ENCODE measurements at regions not wholly inside any gene's neighbourhood (a gene's known extent, or its start where the extent isn't known, plus 50 kb on each side); places are given as distances from the start of the nearest gene placed in this dataset.

- WGBS, result 94% methylated on average over 16 of the region's 16 CpGs
- no peak for DNase-seq (ENCODE audit: low spot score)
- H3K4me1 ChIP-seq (ENCODE audit: control insufficient read depth in 4 of 4, insufficient read depth in 4 of 4, low read length in 3 of 4), result no peaks in the 10 kb centered on the region
These were observed 137.1 kb downstream of the CTTN start for GRCh38 chr11:70535191-70535971.

GRCh38 chr11:70536051-70536877 lies 137.9 kb downstream of the CTTN start:
- 88% methylated on average over 20 of the region's 20 CpGs for WGBS

More at GRCh38 chr11:70535191-70535971, 137.1 kb downstream of the CTTN start:
- Histone ChIP-seq H3K27ac (ENCODE audit: low read depth in 1 of 2, low read length in 2 of 2) (no peak overlapping the region), H3K27me3 (ENCODE audit: control insufficient read depth in 4 of 4, insufficient read depth in 4 of 4, low read length in 3 of 4) (no peaks in the 10 kb centered on the region), H3K4me3 (ENCODE audit: low read depth in 1 of 3, low read length in 3 of 3) (no peak overlapping the region), H3K9ac (ENCODE audit: low read depth in 1 of 2, low read length in 2 of 2) (no peak overlapping the region), H3K9me3 (ENCODE audit: control insufficient read depth in 4 of 4, low read length in 3 of 4) (no peaks in the 10 kb centered on the region), H3K36me3 (ENCODE audit: control insufficient read depth in 4 of 4, insufficient read depth in 3 of 4, low read depth in 1 of 4, low read length in 3 of 4) (no peaks in the 10 kb centered on the region)
- TF ChIP-seq NR2F2 (IDR thresholded peaks at IDR 0.05), result no peak
- no peak for TF ChIP-seq EGR1 (IDR thresholded peaks at IDR 0.05; ENCODE audit: low read depth in 2 of 2)
- TF ChIP-seq SP1 (IDR thresholded peaks at IDR 0.05), result no peak
- no peak for TF ChIP-seq YY1 (IDR thresholded peaks at IDR 0.05)
- no peak for TF ChIP-seq RAD21 (IDR thresholded peaks at IDR 0.05)
- no peak for TF ChIP-seq MAX (IDR thresholded peaks at IDR 0.05)

GRCh38 chr11:70537576-70538571 lies 139.5 kb downstream of the CTTN start:
- DNase-seq (ENCODE audit: low spot score), result no peak
- TF ChIP-seq RXRA (IDR thresholded peaks at IDR 0.05), result no peak
- no peak for TF ChIP-seq CTCF (IDR thresholded peaks at IDR 0.05; ENCODE audit: low read depth, low read length, missing input control)
- no peak for TF ChIP-seq FOXA2 (IDR thresholded peaks at IDR 0.05)
- no peak overlapping the region for H3K9ac ChIP-seq (ENCODE audit: low read depth in 1 of 2, low read length in 2 of 2)
- 93% methylated on average over 28 of the region's 28 CpGs for WGBS
- no peaks in the 10 kb centered on the region for H3K27me3 ChIP-seq (ENCODE audit: control insufficient read depth in 4 of 4, insufficient read depth in 4 of 4, low read length in 3 of 4)
- no peaks in the 10 kb centered on the region for H3K36me3 ChIP-seq (ENCODE audit: control insufficient read depth in 4 of 4, insufficient read depth in 3 of 4, low read depth in 1 of 4, low read length in 3 of 4)
- H3K4me1 ChIP-seq (ENCODE audit: control insufficient read depth in 4 of 4, insufficient read depth in 4 of 4, low read length in 3 of 4), result no peaks in the 10 kb centered on the region
- H3K27ac ChIP-seq (ENCODE audit: low read depth in 1 of 2, low read length in 2 of 2), result no peak overlapping the region
- no peaks in the 10 kb centered on the region for H3K9me3 ChIP-seq (ENCODE audit: control insufficient read depth in 4 of 4, low read length in 3 of 4)
- no peak overlapping the region for H3K4me3 ChIP-seq (ENCODE audit: low read depth in 1 of 3, low read length in 3 of 3)

More at GRCh38 chr11:70536051-70536877, 137.9 kb downstream of the CTTN start:
- no peak overlapping the region for H3K9ac ChIP-seq (ENCODE audit: low read depth in 1 of 2, low read length in 2 of 2)
- H3K4me3 ChIP-seq (ENCODE audit: low read depth in 1 of 3, low read length in 3 of 3), result no peak overlapping the region
- no peaks in the 10 kb centered on the region for H3K27me3 ChIP-seq (ENCODE audit: control insufficient read depth in 4 of 4, insufficient read depth in 4 of 4, low read length in 3 of 4)
- H3K27ac ChIP-seq (ENCODE audit: low read depth in 1 of 2, low read length in 2 of 2), result no peak overlapping the region
- H3K4me1 ChIP-seq (ENCODE audit: control insufficient read depth in 4 of 4, insufficient read depth in 4 of 4, low read length in 3 of 4), result no peaks in the 10 kb centered on the region
- no peaks in the 10 kb centered on the region for H3K36me3 ChIP-seq (ENCODE audit: control insufficient read depth in 4 of 4, insufficient read depth in 3 of 4, low read depth in 1 of 4, low read length in 3 of 4)
- no peak for DNase-seq (ENCODE audit: low spot score)
- no peaks in the 10 kb centered on the region for H3K9me3 ChIP-seq (ENCODE audit: control insufficient read depth in 4 of 4, low read length in 3 of 4)
- no peak for TF ChIP-seq RXRA (IDR thresholded peaks at IDR 0.05)
- no peak for TF ChIP-seq JUND (IDR thresholded peaks at IDR 0.05)
- TF ChIP-seq HNF4A (conservative IDR thresholded peaks at IDR 0.05), result no peak
- no peak for TF ChIP-seq NR2F2 (IDR thresholded peaks at IDR 0.05)

Measured in liver (tissue), 8 donors.